Neuronal stem cell (in vitro differentiated cells): ENCODE measurements at regions not wholly inside any gene's neighbourhood (a gene's known extent, or its start where the extent isn't known, plus 50 kb on each side); places are given as distances from the start of the nearest gene placed in this dataset.

Source experiments
- DNase-seq: peaks from one replicate; pipeline ENCODE4 v3.0.0-alpha.2; 2013; ENCODE audit warnings: low spot score
- H2AFZ ChIP-seq: one replicate; pipeline ENCODE4 v1.6.1; 2013; ENCODE audit warnings: mild to moderate bottlenecking, low read length, inconsistent platforms
- H2AK5ac ChIP-seq: 2 replicates; pipeline ENCODE4 v1.6.1; 2013; ENCODE audit warnings: low read depth, mild to moderate bottlenecking, inconsistent platforms, low read length, moderate library complexity, mixed read lengths
- H2BK120ac ChIP-seq: 2 replicates; pipeline ENCODE4 v1.6.1; 2013; ENCODE audit warnings: low read depth, mild to moderate bottlenecking, inconsistent platforms, low read length, moderate library complexity, mixed read lengths
- H2BK12ac ChIP-seq: one replicate; pipeline ENCODE4 v1.6.1; 2013; ENCODE audit warnings: low read length, inconsistent platforms
- H2BK15ac ChIP-seq: 2 replicates; pipeline ENCODE4 v1.6.1; 2013; ENCODE audit warnings: mild to moderate bottlenecking, low read length, inconsistent platforms, mixed read lengths
- H2BK5ac ChIP-seq: one replicate; pipeline ENCODE4 v1.6.1; 2013; ENCODE audit warnings: inconsistent platforms, mild to moderate bottlenecking, low read length, moderate library complexity
- H3K14ac ChIP-seq: one replicate; pipeline ENCODE4 v1.6.1; 2013; ENCODE audit warnings: low read length, inconsistent platforms
- H3K18ac ChIP-seq: 2 replicates; pipeline ENCODE4 v1.6.1; 2013; ENCODE audit warnings: low read length, inconsistent platforms
- H3K23ac ChIP-seq: 2 replicates; pipeline ENCODE4 v1.6.1; 2013; ENCODE audit warnings: low read depth, mild to moderate bottlenecking, mixed read lengths, low read length, inconsistent platforms; ENCODE audit not compliant: poor library complexity
- H3K27ac ChIP-seq: replicated peaks from 3 replicates; pipeline ENCODE4 v1.5.1; 2013; ENCODE audit warnings: low read length, inconsistent platforms
- H3K27me3 ChIP-seq, 3 experiments: 2 replicates each; pipeline ENCODE4 v1.6.1; 2013; ENCODE audit warnings: low read length in 3 of 3, mild to moderate bottlenecking in 2 of 3, inconsistent platforms in 1 of 3, low read depth in 1 of 3, mixed read lengths in 1 of 3, moderate library complexity in 1 of 3; ENCODE audit not compliant: control insufficient read depth in 3 of 3, insufficient read depth in 3 of 3
- H3K36me3 ChIP-seq, 2 donors: replicated peaks in 1 of 2; 2 replicates each; pipeline ENCODE4 v1.6.1; 2013; ENCODE audit warnings: low read length in 2 of 2; ENCODE audit not compliant: control insufficient read depth in 2 of 2, insufficient read depth in 2 of 2
- H3K4ac ChIP-seq: 2 replicates; pipeline ENCODE4 v1.6.1; 2013; ENCODE audit warnings: inconsistent platforms, mild to moderate bottlenecking, low read length, moderate library complexity
- H3K4me1 ChIP-seq, 2 donors: 1 replicate in 1 of 2; 2 replicates in 1 of 2; pipeline ENCODE4 v1.6.1; 2013; ENCODE audit warnings: low read length in 2 of 2, low read depth in 1 of 2; ENCODE audit not compliant: control insufficient read depth in 2 of 2, insufficient read depth in 1 of 2
- H3K4me2 ChIP-seq: one replicate; pipeline ENCODE4 v1.6.1; 2013; ENCODE audit warnings: mild to moderate bottlenecking, low read length, inconsistent platforms; ENCODE audit not compliant: insufficient read depth, poor library complexity, severe bottlenecking
- H3K4me3 ChIP-seq, 2 donors: 2 replicates each; pipeline ENCODE4 v1.5.1; 2013; ENCODE audit warnings: low read length in 2 of 2, mild to moderate bottlenecking in 2 of 2, inconsistent platforms in 1 of 2, moderate library complexity in 1 of 2
- H3K79me1 ChIP-seq: one replicate; pipeline ENCODE4 v1.6.1; 2013; ENCODE audit warnings: low read depth, mild to moderate bottlenecking, inconsistent platforms, low read length, moderate library complexity
- H3K9ac ChIP-seq: one replicate; pipeline ENCODE4 v1.6.1; 2013; ENCODE audit warnings: mild to moderate bottlenecking, low read depth, low read length, inconsistent platforms; ENCODE audit not compliant: poor library complexity
- H3K9me3 ChIP-seq, 2 donors: replicated peaks in 1 of 2; 2 replicates each; pipeline versions ENCODE3 to v1.6.1; 2013; ENCODE audit warnings: low read length in 2 of 2, mild to moderate bottlenecking in 2 of 2, inconsistent platforms in 1 of 2, low read depth in 1 of 2, mixed read lengths in 1 of 2, moderate library complexity in 1 of 2; ENCODE audit not compliant: control insufficient read depth in 2 of 2, insufficient read depth in 1 of 2
- H4K8ac ChIP-seq: one replicate; pipeline ENCODE4 v1.6.1; 2013; ENCODE audit warnings: low read depth, mild to moderate bottlenecking, inconsistent platforms, low read length, moderate library complexity
- H4K91ac ChIP-seq: one replicate; pipeline ENCODE4 v1.6.1; 2013; ENCODE audit warnings: low read length, low read depth, mild to moderate bottlenecking, inconsistent platforms; ENCODE audit not compliant: poor library complexity
- WGBS, 2 donors: extraction: QIAGEN DNeasy Blood & Tissue Kit; methylation state at CpG; one replicate each; pipeline ENCODE4 v1.1.7; 2013; ENCODE audit warnings: missing lambda C conversion rate in 2 of 2, mixed read lengths in 1 of 2; ENCODE audit not compliant: insufficient read length in 2 of 2, insufficient replicate concordance in 1 of 2; ENCODE audit errors: extremely low coverage in 2 of 2; 5-methylcytosine and 5-hydroxymethylcytosine counted together

DNA sequence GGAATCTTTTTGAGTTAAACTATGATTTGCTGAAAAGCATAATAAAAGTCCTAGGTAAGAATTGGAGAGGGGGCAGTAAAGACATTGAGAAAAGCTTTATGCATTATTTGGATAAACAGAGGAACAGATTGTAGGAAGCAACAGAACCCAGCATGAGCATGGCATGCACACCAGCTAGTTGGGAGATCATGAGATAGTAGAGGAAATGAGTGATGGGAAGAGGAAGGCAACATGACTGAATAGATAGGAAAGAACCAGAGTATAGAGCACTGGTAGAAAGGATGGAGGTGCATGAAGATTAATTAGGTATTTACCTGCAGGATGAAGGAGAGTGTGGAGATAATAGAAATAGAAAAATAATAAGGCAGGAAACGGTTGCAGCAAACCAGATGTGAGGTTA is 248.5 kb upstream of the LMO3 start:
- H3K4me3 ChIP-seq = no peak overlapping the region
- WGBS, 2 donors = 100% methylated on average over 1 of the region's 1 CpG; no CpG with 5 or more reads in 1 of the 2 donors
- no peak overlapping the region for H3K4me2 ChIP-seq

DNA sequence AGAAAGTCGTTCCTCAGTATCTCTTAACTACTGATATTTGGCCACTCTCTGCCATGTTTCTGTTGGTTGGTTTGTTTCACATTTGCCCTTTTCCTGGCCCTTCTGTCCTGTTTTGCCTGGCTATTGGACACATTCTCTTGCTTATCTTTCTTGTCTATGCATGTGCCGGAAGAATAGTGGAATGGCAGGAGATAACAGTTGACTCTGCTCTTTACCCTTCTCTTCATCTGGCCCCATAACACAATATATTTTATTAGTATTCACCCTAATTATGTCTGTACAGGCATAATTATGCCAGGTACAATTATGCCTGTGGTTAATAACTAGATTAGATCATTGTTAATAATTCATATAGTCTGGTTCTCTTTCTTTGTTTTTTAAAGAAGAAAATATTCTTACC is 243.5 kb upstream of the LMO3 start:
- WGBS, 2 donors = no CpG with 5 or more reads among the region's 2 CpGs
- H2AK5ac ChIP-seq = no peak overlapping the region
- no peak overlapping the region for H2BK15ac ChIP-seq
- no peak overlapping the region for H2BK120ac ChIP-seq
- no peak overlapping the region for H3K4ac ChIP-seq
- H4K8ac ChIP-seq = no peak overlapping the region
- H3K27ac ChIP-seq = no peak overlapping the region
- no peaks in the 10 kb centered on the region for H3K27me3 ChIP-seq
- no peak overlapping the region for H3K4me3 ChIP-seq
- DNase-seq = no peak
- H3K4me2 ChIP-seq = no peak overlapping the region
- no peak overlapping the region for H2BK5ac ChIP-seq
- no peaks in the 10 kb centered on the region for H3K36me3 ChIP-seq
- H3K79me1 ChIP-seq = no peaks in the 10 kb centered on the region
- H3K9ac ChIP-seq = no peak overlapping the region
- no peak overlapping the region for H3K18ac ChIP-seq
- H3K9me3 ChIP-seq = no peaks in the 10 kb centered on the region
- no peak overlapping the region for H3K23ac ChIP-seq
- no peak overlapping the region for H2AFZ ChIP-seq
- no peak overlapping the region for H2BK12ac ChIP-seq
- no peak overlapping the region for H3K14ac ChIP-seq
- H3K4me1 ChIP-seq = peaks cover 0 to 2% of the 10 kb centered on the region in 2 donors
- H4K91ac ChIP-seq = no peak overlapping the region

More for the DNA sequence above, 248.5 kb upstream of the LMO3 start:
- Histone ChIP-seq H2AK5ac (no peak overlapping the region), H2BK5ac (no peak overlapping the region), H2BK120ac (no peak overlapping the region), H3K36me3 (no peaks in the 10 kb centered on the region), H3K23ac (no peak overlapping the region), H2BK12ac (no peak overlapping the region), H3K4me1 (peaks cover 0 to 2% of the 10 kb centered on the region in 2 donors), H3K18ac (no peak overlapping the region), H3K14ac (no peak overlapping the region), H2BK15ac (no peak overlapping the region), H3K79me1 (no peaks in the 10 kb centered on the region), H3K4ac (no peak overlapping the region), H3K27ac (no peak overlapping the region), H3K27me3 (no peaks in the 10 kb centered on the region), H2AFZ (no peak overlapping the region), H4K91ac (no peak overlapping the region), H3K9ac (no peak overlapping the region), H4K8ac (no peak overlapping the region), H3K9me3 (no peaks in the 10 kb centered on the region)
- no peak for DNase-seq

DNA sequence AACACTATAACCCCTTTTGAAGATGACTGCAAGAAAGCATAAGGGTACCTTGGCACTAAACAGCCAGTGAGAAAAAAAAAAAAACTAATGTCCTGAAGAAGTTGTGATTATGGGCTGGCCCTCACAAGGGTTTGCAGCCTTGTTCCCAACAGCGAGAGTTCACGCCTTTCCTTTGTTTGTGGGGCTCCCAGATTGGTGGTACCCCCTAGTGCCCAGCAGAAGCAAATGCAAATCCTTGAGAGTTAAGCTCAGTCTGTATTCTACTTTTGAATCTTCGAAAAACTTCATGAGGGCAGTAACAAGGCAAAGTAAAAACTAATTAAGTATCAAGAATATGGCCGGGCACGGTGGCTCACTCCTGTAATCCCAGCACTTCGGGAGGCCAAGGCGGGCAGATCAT is 238.9 kb upstream of the LMO3 start:
- no peaks in the 10 kb centered on the region for H3K4me1 ChIP-seq
- H4K91ac ChIP-seq = no peak overlapping the region
- no peak overlapping the region for H2AFZ ChIP-seq
- no peaks in the 10 kb centered on the region for H3K27me3 ChIP-seq
- no peak overlapping the region for H3K27ac ChIP-seq
- no peak overlapping the region for H3K18ac ChIP-seq
- H2AK5ac ChIP-seq = no peak overlapping the region
- WGBS, 2 donors = no CpG with 5 or more reads among the region's 7 CpGs
- no peaks in the 10 kb centered on the region for H3K9me3 ChIP-seq
- H2BK15ac ChIP-seq = no peak overlapping the region
- H3K4ac ChIP-seq = no peak overlapping the region
- H3K4me3 ChIP-seq = no peak overlapping the region
- H3K36me3 ChIP-seq = no peaks in the 10 kb centered on the region
- no peak overlapping the region for H3K9ac ChIP-seq
- H2BK120ac ChIP-seq = no peak overlapping the region
- no peak for DNase-seq
- H3K14ac ChIP-seq = no peak overlapping the region
- no peak overlapping the region for H3K23ac ChIP-seq
- H3K79me1 ChIP-seq = no peaks in the 10 kb centered on the region
- no peak overlapping the region for H3K4me2 ChIP-seq
- no peak overlapping the region for H2BK5ac ChIP-seq
- H4K8ac ChIP-seq = no peak overlapping the region
- no peak overlapping the region for H2BK12ac ChIP-seq

DNA sequence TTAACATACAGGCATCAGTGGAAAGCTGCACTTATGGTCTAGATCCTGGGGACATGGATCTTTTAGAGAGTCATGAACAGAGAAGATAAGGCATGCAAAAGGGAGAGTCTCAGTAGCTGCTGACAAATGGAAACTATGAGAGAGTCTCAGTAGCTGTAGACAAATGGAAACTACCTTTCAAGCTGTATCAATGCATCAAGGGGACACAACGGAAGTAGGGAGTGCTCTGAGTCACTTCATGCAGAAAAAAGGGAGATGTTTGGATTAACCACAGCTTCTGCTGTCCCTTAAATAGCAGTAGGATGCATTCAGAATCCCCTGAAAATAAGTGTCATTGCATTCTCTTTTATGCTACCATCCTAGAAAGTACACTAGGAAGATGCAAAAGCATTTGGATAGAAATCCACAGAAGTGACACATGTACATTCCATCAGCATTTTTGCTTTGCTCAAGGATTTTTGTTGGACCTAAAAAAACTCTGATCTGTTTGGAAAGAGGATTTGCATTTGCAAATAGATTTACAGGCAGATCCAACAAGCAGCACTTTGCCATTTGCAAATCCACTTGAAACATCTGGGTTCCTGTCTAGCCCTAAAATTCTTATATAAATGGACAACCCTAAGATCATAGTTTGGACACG is 227.5 kb upstream of the LMO3 start:
- no peaks in the 10 kb centered on the region for H3K27me3 ChIP-seq
- no peaks in the 10 kb centered on the region for H3K79me1 ChIP-seq
- no peak overlapping the region for H4K8ac ChIP-seq
- H2BK15ac ChIP-seq = no peak overlapping the region
- no peak overlapping the region for H3K18ac ChIP-seq
- peaks cover 0 to 2% of the 10 kb centered on the region in 2 donors for H3K4me1 ChIP-seq
- no peak overlapping the region for H3K4me2 ChIP-seq
- H3K14ac ChIP-seq = no peak overlapping the region
- H3K4me3 ChIP-seq = no peak overlapping the region
- H4K91ac ChIP-seq = no peak overlapping the region
- no peak overlapping the region for H3K27ac ChIP-seq
- no peak overlapping the region for H2AK5ac ChIP-seq
- no CpG with 5 or more reads among the region's 2 CpGs for WGBS, 2 donors
- H3K23ac ChIP-seq = no peak overlapping the region
- H2BK12ac ChIP-seq = no peak overlapping the region
- no peak overlapping the region for H3K9ac ChIP-seq
- no peak overlapping the region for H3K4ac ChIP-seq
- H3K36me3 ChIP-seq = no peaks in the 10 kb centered on the region
- peaks cover 0 to 1% of the 10 kb centered on the region in 2 donors for H3K9me3 ChIP-seq
- no peak overlapping the region for H2BK5ac ChIP-seq
- H2BK120ac ChIP-seq = no peak overlapping the region
- H2AFZ ChIP-seq = no peak overlapping the region
- DNase-seq = no peak
